H9 (cell line): ENCODE measurements at regions not wholly inside any gene's neighbourhood (a gene's known extent, or its start where the extent isn't known, plus 50 kb on each side); places are given as distances from the start of the nearest gene placed in this dataset.

Experiments used
- DNase-seq: peaks from one replicate; pipeline ENCODE4 v3.0.0-alpha.2; 2017
- H2AFZ ChIP-seq: one replicate; pipeline ENCODE4 v1.6.1; 2013; ENCODE audit warnings: mild to moderate bottlenecking, low read length, control low read depth, moderate library complexity
- H2AK5ac ChIP-seq: 2 replicates; pipeline ENCODE4 v1.6.1; 2013; ENCODE audit warnings: low read length, control low read depth, mixed read lengths; ENCODE audit not compliant: insufficient read length
- H2BK120ac ChIP-seq: one replicate; pipeline ENCODE4 v1.6.1; 2013; ENCODE audit warnings: low read depth, mild to moderate bottlenecking, low read length, control low read depth, inconsistent platforms; ENCODE audit not compliant: poor library complexity, severe bottlenecking
- H2BK12ac ChIP-seq: 2 replicates; pipeline ENCODE4 v1.6.1; 2013; ENCODE audit warnings: low read length, control low read depth, mixed read lengths, low read depth; ENCODE audit not compliant: insufficient read length
- H2BK15ac ChIP-seq: 2 replicates; pipeline ENCODE4 v1.6.1; 2013; ENCODE audit warnings: low read depth, low read length, control low read depth
- H2BK20ac ChIP-seq: one replicate; pipeline ENCODE4 v1.6.1; 2013; ENCODE audit warnings: low read depth, mild to moderate bottlenecking, low read length, control low read depth, inconsistent platforms; ENCODE audit not compliant: poor library complexity, severe bottlenecking
- H2BK5ac ChIP-seq: 2 replicates; pipeline ENCODE4 v1.6.1; 2013; ENCODE audit warnings: low read length, control low read depth, mixed read lengths; ENCODE audit not compliant: insufficient read length
- H3K14ac ChIP-seq: 2 replicates; pipeline ENCODE4 v1.6.1; 2013; ENCODE audit warnings: low read length, control low read depth; ENCODE audit not compliant: insufficient read depth
- H3K18ac ChIP-seq: 2 replicates; pipeline ENCODE4 v1.6.1; 2013; ENCODE audit warnings: low read depth, mild to moderate bottlenecking, mixed read lengths, low read length, control low read depth; ENCODE audit not compliant: insufficient read length
- H3K23ac ChIP-seq: 2 replicates; pipeline ENCODE4 v1.6.1; 2013; ENCODE audit warnings: low read length, control low read depth, mixed read lengths, low read depth; ENCODE audit not compliant: insufficient read length
- H3K23me2 ChIP-seq: 2 replicates; pipeline ENCODE4 v1.6.1; 2013; ENCODE audit warnings: low read depth, mild to moderate bottlenecking, mixed read lengths, low read length, control low read depth; ENCODE audit not compliant: insufficient read length, poor library complexity, severe bottlenecking
- H3K27ac ChIP-seq: 2 replicates; pipeline ENCODE4 v1.5.1; 2013; ENCODE audit warnings: low read length, control low read depth, mixed read lengths, low read depth; ENCODE audit not compliant: insufficient read length
- H3K27me3 ChIP-seq: 2 replicates; pipeline ENCODE4 v1.6.1; 2013; ENCODE audit warnings: low read length, control low read depth, inconsistent platforms; ENCODE audit not compliant: insufficient read depth
- H3K4ac ChIP-seq: 2 replicates; pipeline ENCODE4 v1.6.1; 2013; ENCODE audit warnings: low read depth, mild to moderate bottlenecking, control low read depth, inconsistent platforms, low read length, moderate library complexity
- H3K4me1 ChIP-seq: 2 replicates; pipeline ENCODE4 v1.6.1; 2013; ENCODE audit warnings: low read length, control low read depth, inconsistent platforms; ENCODE audit not compliant: insufficient read depth
- H3K4me2 ChIP-seq: 2 replicates; pipeline ENCODE4 v1.6.1; 2013; ENCODE audit warnings: low read length, control low read depth, mixed read lengths; ENCODE audit not compliant: insufficient read length, insufficient read depth
- H3K56ac ChIP-seq: 2 replicates; pipeline ENCODE4 v1.6.1; 2013; ENCODE audit warnings: low read depth, mild to moderate bottlenecking, mixed read lengths, low read length, control low read depth; ENCODE audit not compliant: insufficient read length
- H3K79me1 ChIP-seq: 2 replicates; pipeline ENCODE4 v1.6.1; 2013; ENCODE audit warnings: low read depth, mild to moderate bottlenecking, moderate library complexity, low read length, control low read depth, inconsistent platforms; ENCODE audit not compliant: insufficient read depth, poor library complexity, severe bottlenecking
- H3K79me2 ChIP-seq: 2 replicates; pipeline ENCODE4 v1.6.1; 2013; ENCODE audit warnings: low read length, control low read depth, inconsistent platforms; ENCODE audit not compliant: insufficient read depth
- H3K9ac ChIP-seq: 2 replicates; pipeline ENCODE4 v1.6.1; 2013; ENCODE audit warnings: low read length, control low read depth, mixed read lengths; ENCODE audit not compliant: insufficient read length; ENCODE audit errors: extremely low read depth
- H3K9me3 ChIP-seq: one replicate; pipeline ENCODE4 v1.6.1; 2013; ENCODE audit warnings: low read depth, low read length, inconsistent platforms; ENCODE audit not compliant: control insufficient read depth
- H3T11ph ChIP-seq: one replicate; pipeline ENCODE4 v1.6.1; 2013; ENCODE audit warnings: mild to moderate bottlenecking, low read length, control low read depth, inconsistent platforms
- H4K20me1 ChIP-seq: one replicate; pipeline ENCODE4 v1.6.1; 2013; ENCODE audit not compliant: control insufficient read depth, insufficient read length, insufficient read depth
- H4K5ac ChIP-seq: 2 replicates; pipeline ENCODE4 v1.6.1; 2013; ENCODE audit warnings: low read depth, mild to moderate bottlenecking, mixed read lengths, low read length, control low read depth; ENCODE audit not compliant: insufficient read length
- H4K8ac ChIP-seq: replicated peaks from 2 replicates; pipeline ENCODE4 v1.6.1; 2013; ENCODE audit warnings: low read length, control low read depth, mixed read lengths, low read depth; ENCODE audit not compliant: insufficient read length
- H4K91ac ChIP-seq: 2 replicates; pipeline ENCODE4 v1.6.1; 2013; ENCODE audit warnings: low read depth, mild to moderate bottlenecking, moderate library complexity, mixed read lengths, low read length, control low read depth; ENCODE audit not compliant: insufficient read length
- H3K27ac Mint-ChIP-seq, 3 experiments: 2 replicates in 2 of 3; 3 replicates in 1 of 3; pipeline ENCODE4 v1.8.0; 2020 to 2021; ENCODE audit warnings: mixed read lengths in 3 of 3, mild to moderate bottlenecking in 1 of 3, moderate library complexity in 1 of 3
- H3K27me3 Mint-ChIP-seq: 2 replicates; pipeline ENCODE4 v1.8.0; 2021; ENCODE audit warnings: low read depth, mild to moderate bottlenecking, moderate library complexity, mixed read lengths
- H3K36me3 Mint-ChIP-seq, 3 experiments: 2 replicates in 2 of 3; 3 replicates in 1 of 3; pipeline ENCODE4 v1.8.0; 2020 to 2021; ENCODE audit warnings: low read depth in 3 of 3, mixed read lengths in 3 of 3; ENCODE audit not compliant: insufficient read depth in 1 of 3
- H3K4me1 Mint-ChIP-seq, 2 experiments: 2 replicates each; pipeline ENCODE4 v1.8.0; 2020; ENCODE audit warnings: mixed read lengths in 2 of 2
- H3K4me3 Mint-ChIP-seq, 2 experiments: 2 replicates in 1 of 2; 3 replicates in 1 of 2; pipeline ENCODE4 v1.8.0; 2020 to 2021; ENCODE audit warnings: mild to moderate bottlenecking in 2 of 2, mixed read lengths in 2 of 2, moderate library complexity in 1 of 2
- H3K9me3 Mint-ChIP-seq, 2 experiments: 2 replicates in 1 of 2; 3 replicates in 1 of 2; pipeline ENCODE4 v1.8.0; 2020; ENCODE audit warnings: mild to moderate bottlenecking in 2 of 2, mixed read lengths in 2 of 2, moderate library complexity in 1 of 2
- WGBS: extraction: QIAGEN DNeasy Blood & Tissue Kit; methylation state at CpG from one replicate; pipeline ENCODE4 v1.1.7; 2013; ENCODE audit warnings: missing lambda C conversion rate, low lambda C conversion rate, mixed read lengths; ENCODE audit not compliant: insufficient read length; ENCODE audit errors: extremely low coverage; 5-methylcytosine and 5-hydroxymethylcytosine counted together
- TF ChIP-seq, protein P1 (sequence below): fragments of 200-600 bp; sonication (generic); conservative IDR thresholded peaks from 3 replicates; pipeline ENCODE4 v1.8.0; 2021; ENCODE audit warnings: antibody characterized with exemption, mild to moderate bottlenecking

DNA sequence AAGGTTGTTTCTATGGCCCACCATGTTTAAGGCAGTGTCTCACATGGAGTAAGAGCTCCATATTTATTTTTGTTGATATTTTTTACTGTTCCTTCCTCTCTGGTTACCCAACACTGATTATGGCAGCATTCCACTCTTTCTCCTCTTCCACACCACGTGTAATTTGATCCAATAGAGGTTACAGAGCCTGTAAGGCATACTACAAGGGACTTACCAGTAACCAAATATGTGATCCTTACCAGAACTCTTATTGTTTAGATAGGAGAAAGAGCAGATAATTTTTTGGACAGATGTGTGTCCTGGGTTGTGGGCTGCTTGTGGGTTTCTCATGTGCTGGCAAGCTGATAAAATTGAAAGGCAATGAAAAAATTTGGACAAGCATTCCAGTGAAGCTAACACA, 261.3 kb downstream of the TMEM167A start:
- Mint-ChIP-seq H3K27me3 (no peaks in the 10 kb centered on the region), H3K4me3 (no peak overlapping the region)

More for the DNA sequence above, 261.3 kb downstream of the TMEM167A start:
- TF ChIP-seq, protein P1, sequence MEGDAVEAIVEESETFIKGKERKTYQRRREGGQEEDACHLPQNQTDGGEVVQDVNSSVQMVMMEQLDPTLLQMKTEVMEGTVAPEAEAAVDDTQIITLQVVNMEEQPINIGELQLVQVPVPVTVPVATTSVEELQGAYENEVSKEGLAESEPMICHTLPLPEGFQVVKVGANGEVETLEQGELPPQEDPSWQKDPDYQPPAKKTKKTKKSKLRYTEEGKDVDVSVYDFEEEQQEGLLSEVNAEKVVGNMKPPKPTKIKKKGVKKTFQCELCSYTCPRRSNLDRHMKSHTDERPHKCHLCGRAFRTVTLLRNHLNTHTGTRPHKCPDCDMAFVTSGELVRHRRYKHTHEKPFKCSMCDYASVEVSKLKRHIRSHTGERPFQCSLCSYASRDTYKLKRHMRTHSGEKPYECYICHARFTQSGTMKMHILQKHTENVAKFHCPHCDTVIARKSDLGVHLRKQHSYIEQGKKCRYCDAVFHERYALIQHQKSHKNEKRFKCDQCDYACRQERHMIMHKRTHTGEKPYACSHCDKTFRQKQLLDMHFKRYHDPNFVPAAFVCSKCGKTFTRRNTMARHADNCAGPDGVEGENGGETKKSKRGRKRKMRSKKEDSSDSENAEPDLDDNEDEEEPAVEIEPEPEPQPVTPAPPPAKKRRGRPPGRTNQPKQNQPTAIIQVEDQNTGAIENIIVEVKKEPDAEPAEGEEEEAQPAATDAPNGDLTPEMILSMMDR: no peak
- Histone ChIP-seq H3K9me3 (no peaks in the 10 kb centered on the region), H2BK5ac (no peak overlapping the region), H4K5ac (no peak overlapping the region), H3K79me2 (no peaks in the 10 kb centered on the region), H3K9ac (no peak overlapping the region), H2AK5ac (no peak overlapping the region), H3K23ac (no peak overlapping the region), H3K4me2 (no peak overlapping the region), H4K8ac (no peak overlapping the region), H4K91ac (no peak overlapping the region), H3K56ac (no peak overlapping the region), H3K27ac (no peak overlapping the region), H2BK20ac (no peak overlapping the region), H3K27me3 (no peaks in the 10 kb centered on the region), H4K20me1 (no peaks in the 10 kb centered on the region), H3K23me2 (no peaks in the 10 kb centered on the region), H2BK120ac (no peak overlapping the region), H3K79me1 (no peaks in the 10 kb centered on the region), H3K4me1 (no peaks in the 10 kb centered on the region; the same call in 1 of the 2 replicates), H3K18ac (no peak overlapping the region), H3K4ac (no peak overlapping the region), H3K14ac (no peak overlapping the region), H2BK12ac (no peak overlapping the region), H2AFZ (no peak overlapping the region), H3T11ph (no peak overlapping the region), H2BK15ac (no peak overlapping the region)
- no peak for DNase-seq
- no peak overlapping the region for H3K27ac Mint-ChIP-seq
- no CpG with 5 or more reads among the region's 1 CpG for WGBS
- no peaks in the 10 kb centered on the region for H3K9me3 Mint-ChIP-seq
- H3K4me1 Mint-ChIP-seq: peaks cover 31% of the 10 kb centered on the region in 2 experiments
- H3K36me3 Mint-ChIP-seq: peaks cover 0 to 2% (median 0%) of the 10 kb centered on the region in 3 experiments; a peak in 2 of 7 replicates
